ENCODE measurements at regions not wholly inside any gene's neighbourhood (a gene's known extent, or its start where the extent isn't known, plus 50 kb on each side); places are given as distances from the start of the nearest gene placed in this dataset.

- Histone ChIP-seq H3K9ac (ENCODE audit: extremely low read depth, low read length, poor library complexity, severe bottlenecking) (no peak overlapping the region), H3K36me3 (ENCODE audit: control insufficient read depth, insufficient read depth, low read length) (no peaks in the 10 kb centered on the region), H3K4me3 (ENCODE audit: low read length) (peak overlapping the region; percentile 9), H3K4me1 (ENCODE audit: control insufficient read depth, insufficient read depth, low read length) (peaks cover 8% of the 10 kb centered on the region), H3K9me3 (ENCODE audit: control insufficient read depth, low read length) (peaks cover 37% of the 10 kb centered on the region), H3K27ac (ENCODE audit: low read depth, low read length) (peak overlapping the region; percentile 6), H3K27me3 (ENCODE audit: control insufficient read depth, insufficient read depth, low read length, poor library complexity, severe bottlenecking) (no peaks in the 10 kb centered on the region)
- DNase-seq: peak; percentile 73
- whole genome bisulfite sequencing, 2 experiments (ENCODE audit: insufficient coverage in 1 of 2, insufficient read length in 1 of 2): 76 to 80% methylated on average over 1 to 3 of the region's 3 CpGs
- TF ChIP-seq CTCF (conservative IDR thresholded peaks at IDR 0.05): no peak
- H3K9me3 Mint-ChIP-seq: peaks cover 36% of the 10 kb centered on the region
- peak overlapping the region; percentile 50 for H3K27ac Mint-ChIP-seq
- H3K4me3 Mint-ChIP-seq: no peak overlapping the region
- H3K4me1 Mint-ChIP-seq: peaks cover 39% of the 10 kb centered on the region
- no peaks in the 10 kb centered on the region for H3K27me3 Mint-ChIP-seq (ENCODE audit: insufficient read depth)
- peaks cover 21% of the 10 kb centered on the region for H3K36me3 Mint-ChIP-seq (ENCODE audit: low read depth)
Measured at GRCh38 chr3:145798007-145798406, 363.0 kb downstream of the PLOD2 start.

GRCh38 chr3:145798696-145799537 lies 362.1 kb downstream of the PLOD2 start:
- Histone ChIP-seq H3K9ac (ENCODE audit: extremely low read depth, low read length, poor library complexity, severe bottlenecking) (no peak overlapping the region), H3K36me3 (ENCODE audit: control insufficient read depth, insufficient read depth, low read length) (no peaks in the 10 kb centered on the region), H3K9me3 (ENCODE audit: control insufficient read depth, low read length) (peaks cover 28% of the 10 kb centered on the region), H3K27me3 (ENCODE audit: control insufficient read depth, insufficient read depth, low read length, poor library complexity, severe bottlenecking) (no peaks in the 10 kb centered on the region), H3K27ac (ENCODE audit: low read depth, low read length) (peak overlapping the region; percentile 47), H3K4me3 (ENCODE audit: low read length) (peak overlapping the region; percentile 9), H3K4me1 (ENCODE audit: control insufficient read depth, insufficient read depth, low read length) (peaks cover 8% of the 10 kb centered on the region)
- no peak overlapping the region for H3K4me3 Mint-ChIP-seq
- no peaks in the 10 kb centered on the region for H3K27me3 Mint-ChIP-seq (ENCODE audit: insufficient read depth)
- H3K4me1 Mint-ChIP-seq: peaks cover 39% of the 10 kb centered on the region
- no peak for TF ChIP-seq CTCF (conservative IDR thresholded peaks at IDR 0.05)
- peaks cover 16% of the 10 kb centered on the region for H3K36me3 Mint-ChIP-seq (ENCODE audit: low read depth)
- 80 to 88% methylated on average over 6 to 8 of the region's 9 CpGs for WGBS, 2 experiments (ENCODE audit: insufficient coverage in 1 of 2, insufficient read length in 1 of 2)
- H3K9me3 Mint-ChIP-seq: peaks cover 26% of the 10 kb centered on the region
- H3K27ac Mint-ChIP-seq: peak overlapping the region; percentile 50
- peak; percentile 72 for DNase-seq

- H3K27me3 Mint-ChIP-seq (ENCODE audit: insufficient read depth): no peaks in the 10 kb centered on the region
- Histone ChIP-seq H3K27me3 (ENCODE audit: control insufficient read depth, insufficient read depth, low read length, poor library complexity, severe bottlenecking) (no peaks in the 10 kb centered on the region), H3K9me3 (ENCODE audit: control insufficient read depth, low read length) (peaks cover 1% of the 10 kb centered on the region), H3K9ac (ENCODE audit: extremely low read depth, low read length, poor library complexity, severe bottlenecking) (no peak overlapping the region), H3K36me3 (ENCODE audit: control insufficient read depth, insufficient read depth, low read length) (no peaks in the 10 kb centered on the region), H3K27ac (ENCODE audit: low read depth, low read length) (no peak overlapping the region), H3K4me1 (ENCODE audit: control insufficient read depth, insufficient read depth, low read length) (peaks cover 8% of the 10 kb centered on the region), H3K4me3 (ENCODE audit: low read length) (no peak overlapping the region)
- no peak overlapping the region for H3K4me3 Mint-ChIP-seq
- peaks cover under 1% of the 10 kb centered on the region for H3K36me3 Mint-ChIP-seq (ENCODE audit: low read depth)
- H3K9me3 Mint-ChIP-seq: peaks cover 1% of the 10 kb centered on the region
- no peak overlapping the region for H3K27ac Mint-ChIP-seq
- H3K4me1 Mint-ChIP-seq: peaks cover 39% of the 10 kb centered on the region
- DNase-seq: no peak
- TF ChIP-seq CTCF (conservative IDR thresholded peaks at IDR 0.05): no peak
Measured at GRCh38 chr3:145801696-145802095, 359.3 kb downstream of the PLOD2 start.
